Spleen (tissue), 7 donors: ENCODE measurements at regions not wholly inside any gene's neighbourhood (a gene's known extent, or its start where the extent isn't known, plus 50 kb on each side); places are given as distances from the start of the nearest gene placed in this dataset.

Experiments used
- CTCF ChIP-seq, 11 experiments: fragments of 200-600 bp in 7 of 11; fragments of 450-650 bp in 4 of 11; sonication (generic) in 4 of 11; IDR thresholded peaks in 8 of 11; conservative IDR thresholded peaks in 3 of 11; 1 replicate in 7 of 11; 2 replicates in 4 of 11; pipeline versions ENCODE4 v1.4.0 to v1.8.0; 2016 to 2021; ENCODE audit warnings: antibody characterized with exemption in 11 of 11, inconsistent platforms in 4 of 11, mild to moderate bottlenecking in 1 of 11
- POLR2A ChIP-seq, 3 donors: fragments of 450-650 bp; IDR thresholded peaks; one replicate each; pipeline ENCODE4 v1.5.1; 2017; ENCODE audit warnings: antibody characterized with exemption in 3 of 3, mild to moderate bottlenecking in 1 of 3
- donor health status: DM: no; HTN: no; CAD: no; lungs with moderate emphysema.
- donor health status: DM: no; HTN: no; CAD: no.
- donor health status: DM: no; HTN: no; CAD: no.

DNA sequence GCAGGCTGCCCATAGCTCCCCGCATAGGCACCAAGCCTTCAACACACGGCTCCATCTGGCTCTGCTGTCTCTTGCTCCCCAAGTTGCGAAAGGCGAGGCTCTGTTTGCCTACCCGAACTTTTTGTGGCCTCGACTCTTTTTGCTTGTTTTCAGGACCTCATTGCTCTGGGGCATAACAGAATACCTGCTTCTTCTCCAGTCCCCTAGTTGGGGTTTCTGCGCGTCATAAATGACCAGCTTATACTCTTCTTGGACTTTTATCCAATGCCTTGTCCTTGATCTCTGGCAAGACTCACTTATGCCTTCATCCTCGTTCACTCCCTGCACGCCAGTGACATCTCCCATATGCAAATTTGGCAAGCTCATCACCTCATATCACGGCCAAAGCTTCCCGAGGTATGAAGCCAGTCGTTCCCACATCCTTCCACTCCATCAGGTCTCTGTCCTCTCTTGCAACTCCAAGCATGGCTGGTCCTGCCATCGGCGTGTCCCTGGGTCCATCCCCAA is 238.8 kb upstream of the ADAMTS16 start:
- TF ChIP-seq CTCF (IDR thresholded peaks at IDR 0.05 in 8 of 11, conservative IDR thresholded peaks at IDR 0.05 in 3 of 11) = no peak
- no peak for TF ChIP-seq POLR2A (IDR thresholded peaks at IDR 0.05)
